Dendritic cell treated with granulocyte-macrophage colony-stimulating factor and Interleukin-4, amounts not matched to agents 40 ng/mL and 50 ng/mL, for 4 days (primary cell): ENCODE measurements at regions not wholly inside any gene's neighbourhood (a gene's known extent, or its start where the extent isn't known, plus 50 kb on each side); places are given as distances from the start of the nearest gene placed in this dataset.

ENCODE experiments used
- H3K27ac Mint-ChIP-seq: one replicate; pipeline ENCODE4 v1.8.0; 2022; ENCODE audit warnings: mild to moderate bottlenecking, mixed read lengths
- H3K27me3 Mint-ChIP-seq: one replicate; pipeline ENCODE4 v1.8.0; 2022; ENCODE audit warnings: mild to moderate bottlenecking, mixed read lengths
- H3K36me3 Mint-ChIP-seq: one replicate; pipeline ENCODE4 v1.8.0; 2022; ENCODE audit warnings: low read depth, mixed read lengths
- H3K4me1 Mint-ChIP-seq: one replicate; pipeline ENCODE4 v1.8.0; 2022; ENCODE audit warnings: low read depth, mixed read lengths
- H3K4me3 Mint-ChIP-seq: one replicate; pipeline ENCODE4 v1.8.0; 2022; ENCODE audit warnings: mild to moderate bottlenecking, moderate library complexity, mixed read lengths
- H3K9me3 Mint-ChIP-seq: one replicate; pipeline ENCODE4 v1.8.0; 2022; ENCODE audit warnings: mixed read lengths
- intact Hi-C: fragments of 100-400 bp; cut with micrococcal nuclease; formaldehyde crosslinking; loops from one replicate; pipeline ENCODE4 v1.15.0; 2022

- Mint-ChIP-seq H3K4me3 (no peak overlapping the region), H3K36me3 (no peaks in the 10 kb centered on the region), H3K4me1 (peaks cover 5% of the 10 kb centered on the region), H3K9me3 (peaks cover 8% of the 10 kb centered on the region), H3K27ac (no peak overlapping the region), H3K27me3 (peaks cover 6% of the 10 kb centered on the region)
- intact Hi-C loops = no loop called here
Measured at GRCh38 chr5:74225587-74225986, 414.9 kb downstream of the ENC1 start.

- peaks cover 9% of the 10 kb centered on the region for H3K27me3 Mint-ChIP-seq
Measured at GRCh38 chr5:74224331-74224730, 416.2 kb downstream of the ENC1 start.

GRCh38 chr5:74222806-74223205, 417.7 kb downstream of the ENC1 start:
- intact Hi-C loops = no loop called here
- Mint-ChIP-seq H3K9me3 (peaks cover 8% of the 10 kb centered on the region), H3K4me1 (peaks cover 5% of the 10 kb centered on the region), H3K27ac (no peak overlapping the region), H3K27me3 (peaks cover 9% of the 10 kb centered on the region), H3K4me3 (no peak overlapping the region), H3K36me3 (no peaks in the 10 kb centered on the region)

More at GRCh38 chr5:74224331-74224730, 416.2 kb downstream of the ENC1 start:
- Mint-ChIP-seq H3K4me3 (no peak overlapping the region), H3K9me3 (peaks cover 8% of the 10 kb centered on the region), H3K4me1 (peaks cover 5% of the 10 kb centered on the region), H3K27ac (no peak overlapping the region), H3K36me3 (no peaks in the 10 kb centered on the region)
- intact Hi-C loops = no loop called here

GRCh38 chr5:74221413-74221812, 419.1 kb downstream of the ENC1 start:
- Mint-ChIP-seq H3K27me3 (peaks cover 9% of the 10 kb centered on the region), H3K9me3 (peaks cover 8% of the 10 kb centered on the region), H3K4me1 (peaks cover 5% of the 10 kb centered on the region), H3K36me3 (no peaks in the 10 kb centered on the region), H3K4me3 (no peak overlapping the region), H3K27ac (no peak overlapping the region)
- intact Hi-C loops = no loop called here

GRCh38 chr5:74216012-74216411, 424.5 kb downstream of the ENC1 start:
- H3K9me3 Mint-ChIP-seq = no peaks in the 10 kb centered on the region
- intact Hi-C loops = no loop called here
- H3K36me3 Mint-ChIP-seq = no peaks in the 10 kb centered on the region
- H3K27me3 Mint-ChIP-seq = peaks cover 6% of the 10 kb centered on the region
- no peaks in the 10 kb centered on the region for H3K4me1 Mint-ChIP-seq
- no peak overlapping the region for H3K4me3 Mint-ChIP-seq
- H3K27ac Mint-ChIP-seq = no peak overlapping the region

- Mint-ChIP-seq H3K4me3 (no peak overlapping the region), H3K36me3 (no peaks in the 10 kb centered on the region)
- intact Hi-C loops = loop anchor here (5.0 kb wide), 1 partner anchor 425 kb away; no protein-coding TSS in a partner anchor
Measured at GRCh38 chr5:74212336-74212735, 428.2 kb downstream of the ENC1 start.

GRCh38 chr5:74209571-74209970, 431.0 kb downstream of the ENC1 start:
- peaks cover 2% of the 10 kb centered on the region for H3K27me3 Mint-ChIP-seq
- H3K27ac Mint-ChIP-seq = no peak overlapping the region
- H3K4me1 Mint-ChIP-seq = peaks cover 11% of the 10 kb centered on the region
- H3K4me3 Mint-ChIP-seq = no peak overlapping the region
- no peaks in the 10 kb centered on the region for H3K36me3 Mint-ChIP-seq
- intact Hi-C loops = no loop called here
- H3K9me3 Mint-ChIP-seq = no peaks in the 10 kb centered on the region

More at GRCh38 chr5:74212336-74212735, 428.2 kb downstream of the ENC1 start:
- H3K9me3 Mint-ChIP-seq = no peaks in the 10 kb centered on the region
- H3K27ac Mint-ChIP-seq = no peak overlapping the region
- H3K27me3 Mint-ChIP-seq = peaks cover 3% of the 10 kb centered on the region
- no peaks in the 10 kb centered on the region for H3K4me1 Mint-ChIP-seq

- Mint-ChIP-seq H3K27me3 (peaks cover 2% of the 10 kb centered on the region), H3K4me1 (peaks cover 14% of the 10 kb centered on the region), H3K9me3 (no peaks in the 10 kb centered on the region), H3K36me3 (no peaks in the 10 kb centered on the region), H3K27ac (no peak overlapping the region), H3K4me3 (no peak overlapping the region)
- intact Hi-C loops = no loop called here
Measured at GRCh38 chr5:74206579-74207550, 433.7 kb downstream of the ENC1 start.

- Mint-ChIP-seq H3K27me3 (peaks cover 6% of the 10 kb centered on the region), H3K9me3 (no peaks in the 10 kb centered on the region), H3K27ac (no peak overlapping the region), H3K36me3 (no peaks in the 10 kb centered on the region), H3K4me3 (no peak overlapping the region), H3K4me1 (peaks cover 21% of the 10 kb centered on the region)
- intact Hi-C loops = no loop called here
Measured at GRCh38 chr5:74205767-74206578, 434.6 kb downstream of the ENC1 start.

- Mint-ChIP-seq H3K9me3 (no peaks in the 10 kb centered on the region), H3K27me3 (peaks cover 7% of the 10 kb centered on the region), H3K27ac (no peak overlapping the region), H3K4me3 (no peak overlapping the region), H3K4me1 (peaks cover 26% of the 10 kb centered on the region), H3K36me3 (no peaks in the 10 kb centered on the region)
- intact Hi-C loops = no loop called here
Measured at GRCh38 chr5:74201334-74202081, 439.0 kb downstream of the ENC1 start.

- H3K9me3 Mint-ChIP-seq = no peaks in the 10 kb centered on the region
- no peaks in the 10 kb centered on the region for H3K36me3 Mint-ChIP-seq
- H3K4me3 Mint-ChIP-seq = no peak overlapping the region
- no peak overlapping the region for H3K27ac Mint-ChIP-seq
- peaks cover 5% of the 10 kb centered on the region for H3K27me3 Mint-ChIP-seq
- intact Hi-C loops = no loop called here
- H3K4me1 Mint-ChIP-seq = peaks cover 27% of the 10 kb centered on the region
Measured at GRCh38 chr5:74200560-74200959, 440.0 kb downstream of the ENC1 start.

- intact Hi-C loops = no loop called here
- Mint-ChIP-seq H3K4me1 (peaks cover 26% of the 10 kb centered on the region), H3K27ac (no peak overlapping the region), H3K36me3 (no peaks in the 10 kb centered on the region), H3K4me3 (no peak overlapping the region), H3K9me3 (no peaks in the 10 kb centered on the region), H3K27me3 (peaks cover 5% of the 10 kb centered on the region)
Measured at GRCh38 chr5:74199436-74200210, 440.9 kb downstream of the ENC1 start.

- Mint-ChIP-seq H3K27ac (no peak overlapping the region), H3K4me1 (peaks cover 26% of the 10 kb centered on the region), H3K4me3 (no peak overlapping the region), H3K9me3 (no peaks in the 10 kb centered on the region), H3K36me3 (no peaks in the 10 kb centered on the region), H3K27me3 (peaks cover 5% of the 10 kb centered on the region)
- intact Hi-C loops = no loop called here
Measured at GRCh38 chr5:74199005-74199404, 441.5 kb downstream of the ENC1 start.
